Muscle of arm (tissue), 1 donor: ENCODE measurements at regions not wholly inside any gene's neighbourhood (a gene's known extent, or its start where the extent isn't known, plus 50 kb on each side); places are given as distances from the start of the nearest gene placed in this dataset.
"Not testable (repeated sequence)": the region's sequence is repeated elsewhere in the genome, so short reads cannot be mapped to it uniquely, and the experiment has no call there.

Source experiments
- DNase-seq: peaks from one replicate; pipeline ENCODE4 v3.0.0-alpha.2; 2013

- DNase-seq: no peak
Observed at GRCh38 chrX:106220177-106220576, 52.1 kb downstream of the PWWP3B start.

- DNase-seq: no peak
Observed at GRCh38 chrX:106243376-106243775, 75.3 kb downstream of the PWWP3B start.

GRCh38 chrX:106246511-106246910, 78.4 kb downstream of the PWWP3B start:
- no peak for DNase-seq

GRCh38 chrX:106247162-106247561, 79.1 kb downstream of the PWWP3B start:
- DNase-seq: no peak

- DNase-seq: no peak
Observed at GRCh38 chrX:106249706-106250379, 81.7 kb downstream of the PWWP3B start.

DNA sequence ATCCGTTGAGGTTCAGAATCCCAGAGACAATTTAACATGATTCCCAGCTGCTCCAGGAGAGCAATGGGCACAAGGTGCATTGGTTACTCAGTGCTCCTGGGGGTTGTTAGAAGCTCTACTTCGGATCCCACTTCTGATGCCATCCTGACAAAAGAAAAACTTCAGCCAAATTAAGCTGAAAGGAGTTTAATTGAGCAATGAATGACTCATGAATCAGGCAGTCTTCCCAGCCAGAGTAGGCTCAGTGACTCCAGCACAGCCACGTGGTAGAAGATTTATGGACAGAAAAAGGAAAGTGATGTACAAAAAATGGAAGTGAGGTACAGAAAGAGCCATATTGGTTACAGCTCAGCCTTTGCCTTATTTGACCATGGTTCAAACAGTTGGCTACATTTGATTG, 95.7 kb downstream of the PWWP3B start:
- DNase-seq: no peak

- DNase-seq: not testable (repeated sequence)
Observed at GRCh38 chrX:106273947-106274587, 106.0 kb downstream of the PWWP3B start.

DNA sequence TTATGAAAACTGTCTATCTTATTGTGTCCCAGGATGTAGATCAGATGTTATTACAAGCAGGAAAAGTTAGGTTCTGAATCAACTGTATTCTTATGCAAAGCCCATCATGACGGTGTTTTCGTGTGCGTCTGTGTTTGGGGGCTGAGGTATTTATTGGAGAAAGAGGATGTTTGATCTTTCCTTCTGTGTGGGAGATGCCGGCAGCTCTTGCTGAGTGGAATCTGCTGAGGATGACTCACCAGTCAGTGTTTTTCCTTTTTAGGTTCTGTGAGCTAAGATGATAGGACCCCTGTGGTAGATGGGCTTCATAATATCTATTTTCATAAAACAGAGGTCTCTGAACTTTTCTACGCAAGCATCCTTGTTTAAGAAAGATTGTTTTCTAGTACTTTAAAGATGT, 107.1 kb downstream of the PWWP3B start:
- not testable (repeated sequence) for DNase-seq

GRCh38 chrX:106278951-106279350, 110.8 kb downstream of the PWWP3B start:
- no peak for DNase-seq

DNA sequence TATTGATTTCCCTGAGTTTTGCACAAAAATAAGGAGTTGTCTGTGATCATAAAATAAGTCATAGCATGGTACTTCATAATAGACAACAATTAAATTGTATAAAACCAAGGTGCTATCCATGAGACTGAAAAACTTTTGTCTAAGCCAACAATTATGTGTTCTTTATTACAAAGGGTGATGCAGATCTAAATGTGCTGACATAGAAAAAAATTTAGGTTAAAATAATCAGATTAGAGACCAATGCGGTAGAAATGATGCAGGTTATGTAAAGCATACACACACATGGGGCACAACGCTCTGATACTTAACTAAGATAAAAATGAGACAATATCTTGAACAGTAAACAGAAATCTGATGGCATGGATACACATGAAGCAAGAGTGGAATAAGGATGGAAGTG, 113.3 kb downstream of the PWWP3B start:
- no peak for DNase-seq

DNA sequence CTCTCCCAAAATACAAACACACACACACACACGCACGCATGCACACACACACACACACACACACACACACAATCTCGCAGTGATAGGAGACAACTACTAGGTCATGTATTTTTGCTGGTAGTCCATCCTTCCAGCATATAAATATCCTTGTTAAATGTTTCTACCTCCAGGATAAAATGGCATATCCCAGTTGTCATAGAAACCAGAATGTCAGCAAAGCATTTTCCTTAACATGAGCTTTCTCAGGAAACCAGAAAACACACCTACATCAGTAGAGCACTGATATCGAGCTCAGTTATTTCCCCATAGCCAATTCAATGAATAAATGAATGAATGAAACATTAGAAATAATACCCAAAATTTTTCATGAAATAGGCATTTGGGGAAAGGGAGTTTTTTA, 115.7 kb downstream of the PWWP3B start:
- DNase-seq: no peak

- no peak for DNase-seq
Observed at GRCh38 chrX:106284431-106285025, 116.4 kb downstream of the PWWP3B start.

DNA sequence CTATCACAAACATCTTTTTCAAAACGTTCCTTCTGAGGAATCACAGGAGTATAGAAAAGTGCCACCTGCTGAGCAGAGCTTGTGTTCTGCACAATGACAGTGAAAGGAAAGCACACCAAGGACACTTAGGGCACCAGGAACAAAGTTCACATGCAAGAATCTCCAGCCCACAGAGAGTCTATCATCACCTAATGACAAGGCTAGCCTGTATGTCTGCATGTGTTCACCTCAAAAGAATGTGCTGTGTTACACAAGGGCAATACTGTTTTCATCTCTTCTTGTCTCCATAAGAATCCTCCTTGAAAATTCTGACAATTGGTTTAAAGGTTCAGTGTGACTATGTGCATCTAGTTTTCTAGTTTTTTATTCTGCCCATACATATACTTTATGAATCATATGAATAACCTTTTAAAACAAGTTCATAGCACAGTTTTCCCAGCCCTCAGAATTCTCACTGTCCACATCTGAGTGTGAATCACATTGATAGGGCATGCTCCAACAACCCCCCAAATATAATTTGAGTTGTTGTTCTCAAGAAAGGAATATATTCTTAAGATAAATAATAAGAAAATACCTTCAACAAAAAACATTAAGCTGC, 118.0 kb downstream of the PWWP3B start:
- no peak for DNase-seq

DNA sequence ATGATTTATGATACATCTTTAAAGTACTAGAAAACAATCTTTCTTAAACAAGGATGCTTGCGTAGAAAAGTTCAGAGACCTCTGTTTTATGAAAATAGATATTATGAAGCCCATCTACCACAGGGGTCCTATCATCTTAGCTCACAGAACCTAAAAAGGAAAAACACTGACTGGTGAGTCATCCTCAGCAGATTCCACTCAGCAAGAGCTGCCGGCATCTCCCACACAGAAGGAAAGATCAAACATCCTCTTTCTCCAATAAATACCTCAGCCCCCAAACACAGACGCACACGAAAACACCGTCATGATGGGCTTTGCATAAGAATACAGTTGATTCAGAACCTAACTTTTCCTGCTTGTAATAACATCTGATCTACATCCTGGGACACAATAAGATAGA, 122.7 kb downstream of the PWWP3B start:
- not testable (repeated sequence) for DNase-seq

DNA sequence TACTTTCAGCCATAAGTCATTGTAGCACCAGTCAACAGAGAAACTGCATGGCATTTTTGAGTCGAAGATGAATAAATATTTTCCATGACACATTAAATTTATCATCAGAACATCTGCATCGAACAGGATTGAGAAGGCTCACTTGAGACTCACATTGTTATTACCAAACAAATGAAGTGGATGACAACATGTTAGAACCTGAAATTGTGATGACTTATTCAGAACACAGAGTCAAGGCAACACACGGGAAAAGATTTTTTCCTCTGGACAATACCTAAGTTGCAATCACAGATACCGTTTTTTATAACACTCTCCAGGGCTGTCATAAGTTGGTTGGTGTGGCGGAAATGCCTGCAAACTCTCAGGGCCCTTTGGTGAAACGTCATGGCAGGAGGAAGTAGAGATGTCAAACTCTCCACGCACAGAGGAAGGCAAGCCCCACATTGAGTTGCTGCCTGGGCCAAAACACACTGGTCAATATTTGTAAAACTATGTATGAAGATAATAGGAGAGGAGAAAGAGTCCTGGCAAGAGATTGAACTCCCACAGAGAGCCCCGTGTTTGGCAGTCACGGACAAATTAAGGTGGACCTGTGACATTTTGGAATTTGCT, 123.8 kb downstream of the PWWP3B start:
- not testable (repeated sequence) for DNase-seq

DNA sequence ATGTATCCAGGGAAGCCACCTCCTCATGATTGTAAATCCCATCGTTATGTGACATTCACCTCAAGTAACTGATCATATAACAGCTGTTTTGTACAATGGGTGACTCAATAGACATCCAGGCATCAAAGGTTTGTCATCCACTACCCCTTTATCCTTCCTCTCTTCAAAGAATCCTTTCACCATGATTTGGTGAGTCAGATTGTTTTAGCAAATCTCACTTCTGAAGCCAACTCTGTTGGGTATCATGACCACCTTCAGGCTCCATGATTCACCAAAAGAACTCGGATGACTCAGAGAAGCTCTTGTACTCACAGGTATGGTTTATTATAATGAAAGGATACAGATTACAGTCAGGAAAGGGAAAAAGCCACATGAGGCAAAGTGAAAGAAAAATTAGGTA, 132.1 kb downstream of the PWWP3B start:
- DNase-seq: no peak

- DNase-seq: no peak
Observed at GRCh38 chrX:106300656-106301055, 132.6 kb downstream of the PWWP3B start.

DNA sequence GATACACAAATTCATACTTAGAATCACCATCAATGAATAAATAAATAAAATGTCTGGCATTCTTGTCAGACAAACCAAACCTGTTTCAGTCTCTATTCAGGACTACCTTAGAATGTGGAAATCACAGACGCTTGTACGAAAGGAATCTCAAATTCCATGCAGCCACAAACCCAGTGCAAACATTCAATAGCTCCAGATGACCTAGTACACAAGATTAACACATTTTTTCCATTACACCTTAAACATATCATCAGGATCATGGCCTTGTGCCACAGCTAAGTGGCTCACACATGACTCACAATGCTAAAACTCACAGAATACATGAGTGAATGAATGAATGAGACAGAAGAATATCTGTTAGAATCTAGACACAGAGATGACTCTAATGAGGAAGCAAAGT, 134.2 kb downstream of the PWWP3B start:
- DNase-seq: no peak

- DNase-seq: no peak
Observed at GRCh38 chrX:106306391-106306947, 138.4 kb downstream of the PWWP3B start.

- no peak for DNase-seq
Observed at GRCh38 chrX:106323357-106323756, 155.3 kb downstream of the PWWP3B start.

DNA sequence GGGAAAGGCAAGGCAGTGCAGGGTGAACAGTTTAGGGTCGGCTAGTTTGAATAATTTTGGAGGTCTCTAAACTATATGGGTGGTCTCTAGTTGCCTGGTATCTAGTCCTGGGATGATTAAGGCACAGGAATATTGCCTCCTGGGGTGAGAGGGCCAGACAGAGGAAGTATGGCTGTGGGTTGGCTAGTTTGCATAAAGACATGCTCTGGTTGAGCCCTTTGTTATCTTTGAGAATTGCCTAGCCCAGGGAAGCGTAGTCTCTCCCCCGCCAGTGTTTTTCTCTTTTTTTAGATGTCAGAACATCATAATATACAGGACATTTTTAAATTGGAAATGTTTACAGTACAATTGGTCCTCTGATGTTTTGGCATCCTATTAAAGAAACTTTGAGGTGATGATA, 163.5 kb downstream of the PWWP3B start:
- no peak for DNase-seq

- no peak for DNase-seq
Observed at GRCh38 chrX:106341823-106342222, 173.7 kb downstream of the PWWP3B start.
